CD4-positive, alpha-beta memory T cell (primary cell): ENCODE measurements at regions not wholly inside any gene's neighbourhood (a gene's known extent, or its start where the extent isn't known, plus 50 kb on each side); places are given as distances from the start of the nearest gene placed in this dataset.

Experiments used
- CTCF ChIA-PET: fragments of 350-600 bp; sonication (Branson Sonifier 250); formaldehyde crosslinking; loops from one replicate; lab custom pipeline; 2021; ENCODE audit warnings: inconsistent platforms; ENCODE audit not compliant: partially characterized antibody; lab: Charles Lee
- POLR2A ChIA-PET: fragments of 350-600 bp; sonication (Branson Sonifier 250); formaldehyde crosslinking; loops from one replicate; lab custom pipeline; 2021; ENCODE audit not compliant: partially characterized antibody; lab: Charles Lee
- DNase-seq, 5 donors: peaks; one replicate each; pipeline versions ENCODE4 v3.0.0 to v3.0.0-alpha.2; 2020 to 2022; ENCODE audit warnings: mixed read lengths in 1 of 5
- H3K27ac ChIP-seq: one replicate; pipeline ENCODE4 v1.7.0; 2013; ENCODE audit warnings: low read depth, low read length
- H3K27me3 ChIP-seq: 2 replicates; pipeline ENCODE4 v1.7.0; 2013; ENCODE audit warnings: mild to moderate bottlenecking, low read length, moderate library complexity; ENCODE audit not compliant: insufficient read depth
- H3K36me3 ChIP-seq: 2 replicates; pipeline ENCODE4 v1.7.0; 2013; ENCODE audit warnings: mild to moderate bottlenecking, low read length, moderate library complexity; ENCODE audit not compliant: insufficient read depth
- H3K4me1 ChIP-seq: 2 replicates; pipeline ENCODE4 v1.7.0; 2013; ENCODE audit warnings: mild to moderate bottlenecking, low read length, moderate library complexity; ENCODE audit not compliant: insufficient read depth
- H3K4me3 ChIP-seq, 2 donors: one replicate each; pipeline ENCODE4 v1.7.0; 2013; ENCODE audit warnings: low read length in 2 of 2, mild to moderate bottlenecking in 1 of 2
- H3K9me3 ChIP-seq, 2 donors: one replicate each; pipeline ENCODE4 v1.7.0; 2013; ENCODE audit warnings: low read length in 2 of 2, control low read depth in 1 of 2; ENCODE audit not compliant: control insufficient read depth in 1 of 2
- H3K27ac Mint-ChIP-seq, 7 donors: one replicate each; pipeline ENCODE4 v1.8.0; 2020 to 2021; ENCODE audit warnings: mixed read lengths in 7 of 7, mild to moderate bottlenecking in 6 of 7, inconsistent platforms in 3 of 7, moderate library complexity in 3 of 7
- H3K27me3 Mint-ChIP-seq, 2 donors: one replicate each; pipeline ENCODE4 v1.8.0; 2020 to 2021; ENCODE audit warnings: mixed read lengths in 2 of 2
- H3K36me3 Mint-ChIP-seq, 2 donors: one replicate each; pipeline ENCODE4 v1.8.0; 2020 to 2021; ENCODE audit warnings: mixed read lengths in 2 of 2, inconsistent platforms in 1 of 2, mild to moderate bottlenecking in 1 of 2
- H3K4me1 Mint-ChIP-seq, 4 donors: one replicate each; pipeline ENCODE4 v1.8.0; 2020 to 2021; ENCODE audit warnings: mixed read lengths in 4 of 4, mild to moderate bottlenecking in 1 of 4
- H3K4me3 Mint-ChIP-seq, 8 donors: one replicate each; pipeline ENCODE4 v1.8.0; 2020 to 2021; ENCODE audit warnings: mixed read lengths in 8 of 8, mild to moderate bottlenecking in 7 of 8, moderate library complexity in 6 of 8, inconsistent platforms in 3 of 8
- H3K9me3 Mint-ChIP-seq, 8 donors: one replicate each; pipeline ENCODE4 v1.8.0; 2020 to 2021; ENCODE audit warnings: mixed read lengths in 8 of 8, mild to moderate bottlenecking in 5 of 8, inconsistent platforms in 3 of 8, moderate library complexity in 1 of 8
- intact Hi-C: fragments of 100-400 bp; cut with micrococcal nuclease; formaldehyde crosslinking; loops from one replicate; pipeline ENCODE4 v1.15.1; 2023

DNA sequence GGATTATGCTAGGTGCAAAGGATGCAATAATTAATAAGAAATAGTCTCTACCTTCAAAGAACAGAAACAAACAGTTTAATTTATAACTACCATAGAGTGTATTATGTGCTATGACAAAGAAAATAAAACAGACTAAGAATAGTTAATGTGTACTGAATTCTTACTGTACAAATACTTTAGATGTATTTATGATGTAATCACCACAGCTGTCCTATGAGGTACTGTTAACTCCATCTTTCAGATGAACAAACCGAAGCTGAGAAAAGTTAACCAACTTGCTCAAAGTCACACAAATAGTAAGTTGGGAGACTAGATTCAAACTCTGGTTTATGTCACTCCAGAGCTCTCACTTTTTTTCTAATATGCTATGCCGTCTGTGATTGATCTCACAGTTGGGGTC, 77.0 kb upstream of the FGGY start:
- Histone ChIP-seq H3K27ac (no peak overlapping the region), H3K4me1 (no peaks in the 10 kb centered on the region), H3K4me3 (no peak overlapping the region), H3K27me3 (no peaks in the 10 kb centered on the region), H3K36me3 (no peaks in the 10 kb centered on the region), H3K9me3 (no peaks in the 10 kb centered on the region)
- H3K36me3 Mint-ChIP-seq: no peaks in the 10 kb centered on the region
- H3K4me3 Mint-ChIP-seq: no peak overlapping the region
- intact Hi-C loops: no loop called here
- H3K9me3 Mint-ChIP-seq: peaks cover 0 to 4% (median 0%) of the 10 kb centered on the region in 8 donors
- H3K27me3 Mint-ChIP-seq: no peaks in the 10 kb centered on the region
- ChIA-PET CTCF (no interaction called here), POLR2A (no interaction called here)
- DNase-seq: no peak
- peak overlapping the region in 1 of 7 donors; percentile 10 for H3K27ac Mint-ChIP-seq
- no peaks in the 10 kb centered on the region for H3K4me1 Mint-ChIP-seq

DNA sequence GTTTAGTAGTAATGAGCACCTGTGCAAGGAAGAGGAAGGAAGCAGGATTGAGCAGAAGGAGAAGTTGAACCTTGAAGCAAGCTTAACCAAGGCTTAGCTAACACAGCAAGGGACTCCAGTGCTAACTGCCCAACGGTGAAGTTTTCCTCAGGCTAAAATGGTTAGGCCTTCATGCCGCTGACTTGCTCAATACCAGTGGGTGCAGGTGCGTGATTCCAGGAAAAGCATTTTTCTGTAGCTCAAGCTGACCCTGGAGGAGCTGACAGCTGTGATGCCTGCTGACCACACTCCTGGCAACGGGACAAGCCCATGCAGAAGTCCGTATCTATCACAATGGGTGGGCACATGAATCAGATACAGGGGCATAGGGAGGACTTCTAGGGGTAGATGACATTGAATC, 76.5 kb upstream of the FGGY start:
- H3K4me1 Mint-ChIP-seq: no peaks in the 10 kb centered on the region
- no peaks in the 10 kb centered on the region for H3K36me3 Mint-ChIP-seq
- H3K9me3 Mint-ChIP-seq: peaks cover 0 to 4% (median 0%) of the 10 kb centered on the region in 8 donors
- ChIA-PET CTCF (no interaction called here), POLR2A (no interaction called here)
- no peaks in the 10 kb centered on the region for H3K36me3 ChIP-seq
- H3K4me1 ChIP-seq: no peaks in the 10 kb centered on the region
- no peaks in the 10 kb centered on the region for H3K9me3 ChIP-seq
- H3K4me3 Mint-ChIP-seq: no peak overlapping the region
- no peaks in the 10 kb centered on the region for H3K27me3 Mint-ChIP-seq
- H3K4me3 ChIP-seq: no peak overlapping the region
- H3K27ac Mint-ChIP-seq: peak overlapping the region in 1 of 7 donors; percentile 10
- no peak overlapping the region for H3K27ac ChIP-seq
- no peaks in the 10 kb centered on the region for H3K27me3 ChIP-seq
- intact Hi-C loops: no loop called here
- no peak for DNase-seq

DNA sequence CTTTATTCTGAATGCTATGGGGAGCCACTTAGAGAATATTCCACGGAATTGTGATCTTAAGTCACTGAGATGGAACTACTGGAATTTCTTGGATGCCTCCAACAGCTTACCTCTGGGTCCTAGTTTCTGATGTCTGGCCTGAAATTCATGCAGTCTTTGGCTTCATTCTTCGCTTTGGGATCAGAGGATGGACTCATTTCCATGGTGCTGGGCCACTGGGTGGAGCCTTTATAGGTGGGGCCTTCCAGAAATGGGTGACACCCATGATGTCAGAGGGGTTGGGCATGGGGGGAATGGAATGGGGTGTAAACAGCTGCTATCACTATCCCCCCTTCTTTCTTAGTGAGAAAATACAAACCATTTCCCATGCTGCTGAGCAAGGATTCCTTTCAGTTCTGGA, 73.7 kb upstream of the FGGY start:
- H3K9me3 Mint-ChIP-seq: peaks cover 0 to 2% (median 0%) of the 10 kb centered on the region in 8 donors
- no peaks in the 10 kb centered on the region for H3K36me3 Mint-ChIP-seq
- H3K27ac Mint-ChIP-seq: no peak overlapping the region
- Histone ChIP-seq H3K4me1 (no peaks in the 10 kb centered on the region), H3K27me3 (no peaks in the 10 kb centered on the region), H3K27ac (no peak overlapping the region), H3K9me3 (no peaks in the 10 kb centered on the region), H3K4me3 (no peak overlapping the region), H3K36me3 (no peaks in the 10 kb centered on the region)
- H3K4me3 Mint-ChIP-seq: no peak overlapping the region
- no peaks in the 10 kb centered on the region for H3K27me3 Mint-ChIP-seq
- ChIA-PET POLR2A (no interaction called here), CTCF (no interaction called here)
- intact Hi-C loops: no loop called here
- DNase-seq: no peak
- H3K4me1 Mint-ChIP-seq: no peaks in the 10 kb centered on the region

DNA sequence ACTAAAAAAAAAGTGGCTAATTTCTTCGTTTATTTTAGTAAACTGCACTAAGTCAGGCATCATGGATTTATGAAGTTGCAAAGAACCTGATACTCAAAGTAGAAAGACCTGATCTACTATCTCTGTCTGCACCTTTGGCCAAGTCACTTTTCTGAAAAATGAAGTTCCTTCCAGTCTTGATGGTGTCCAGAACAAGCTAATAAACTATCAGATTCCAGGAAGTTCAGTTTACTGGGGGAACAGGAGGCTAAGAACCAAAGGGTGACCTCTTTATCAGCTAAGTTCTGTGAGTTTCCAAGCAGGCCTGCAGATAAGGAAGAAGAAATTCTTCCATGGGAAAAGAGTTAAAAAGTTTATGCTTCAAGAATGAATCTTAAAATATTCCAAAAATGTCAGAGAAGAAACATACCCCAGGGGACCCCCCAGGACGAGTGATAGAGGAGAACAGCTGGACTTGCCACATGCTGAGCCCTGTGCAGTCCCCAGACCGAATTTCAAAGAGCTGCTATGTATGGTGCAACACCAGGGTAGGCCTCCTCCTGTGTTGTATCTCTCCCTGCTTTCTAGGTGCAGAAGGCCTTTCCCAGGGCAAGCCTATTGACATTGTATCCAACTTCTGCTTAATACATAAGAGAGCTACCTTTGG, 72.8 kb upstream of the FGGY start:
- no peaks in the 10 kb centered on the region for H3K36me3 ChIP-seq
- no peaks in the 10 kb centered on the region for H3K4me1 ChIP-seq
- H3K27ac ChIP-seq: no peak overlapping the region
- ChIA-PET POLR2A (no interaction called here), CTCF (interaction anchor here (0.6 kb wide), 1 partner anchor 474 kb away, joined by 3 read pairs; no protein-coding TSS in a partner anchor)
- Mint-ChIP-seq H3K9me3 (peaks cover 0 to under 1% (median 0%) of the 10 kb centered on the region in 8 donors), H3K27ac (no peak overlapping the region), H3K27me3 (no peaks in the 10 kb centered on the region), H3K4me3 (no peak overlapping the region), H3K4me1 (no peaks in the 10 kb centered on the region), H3K36me3 (no peaks in the 10 kb centered on the region)
- H3K27me3 ChIP-seq: no peaks in the 10 kb centered on the region
- no peak overlapping the region for H3K4me3 ChIP-seq
- no peak for DNase-seq
- intact Hi-C loops: no loop called here
- no peaks in the 10 kb centered on the region for H3K9me3 ChIP-seq

DNA sequence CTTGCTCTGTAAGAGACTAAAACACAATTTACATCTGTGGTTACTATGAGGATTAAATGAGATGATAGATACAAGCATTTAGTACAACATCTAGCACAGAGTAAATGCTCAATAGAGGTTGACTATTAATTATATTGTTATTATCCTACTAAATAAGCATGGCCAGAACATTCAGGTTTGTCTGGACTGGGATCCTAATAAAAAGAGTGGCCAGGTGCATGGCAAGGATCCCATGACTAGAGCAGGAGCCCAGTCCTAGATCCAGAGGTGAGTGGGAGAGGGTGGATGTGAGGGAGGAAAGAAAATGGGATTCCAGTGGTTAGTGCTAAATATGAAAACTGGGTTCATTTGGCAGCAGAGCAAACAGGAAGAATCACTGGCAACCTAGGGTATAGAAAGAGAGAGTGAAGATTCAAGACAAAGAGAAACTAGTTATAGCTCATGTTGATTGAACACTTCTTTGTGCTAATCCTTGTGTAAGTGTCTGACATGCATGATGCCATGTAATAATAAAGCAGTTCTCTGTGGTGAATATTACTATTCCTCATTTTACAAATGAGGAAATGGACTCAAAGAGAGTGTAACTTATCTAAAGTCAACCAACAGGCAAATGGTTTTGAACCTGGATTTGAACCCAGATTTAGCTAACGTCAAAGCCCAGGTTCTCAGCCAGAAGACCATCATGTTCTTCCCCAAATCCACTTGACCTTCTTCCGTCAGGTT, 71.1 kb upstream of the FGGY start:
- Histone ChIP-seq H3K4me1 (no peaks in the 10 kb centered on the region), H3K9me3 (no peaks in the 10 kb centered on the region), H3K27ac (no peak overlapping the region), H3K4me3 (no peak overlapping the region), H3K36me3 (no peaks in the 10 kb centered on the region), H3K27me3 (no peaks in the 10 kb centered on the region)
- DNase-seq: no peak
- Mint-ChIP-seq H3K27ac (no peak overlapping the region), H3K36me3 (no peaks in the 10 kb centered on the region), H3K4me1 (no peaks in the 10 kb centered on the region), H3K4me3 (no peak overlapping the region), H3K9me3 (no peaks in the 10 kb centered on the region), H3K27me3 (no peaks in the 10 kb centered on the region)
- CTCF ChIA-PET: no interaction called here
- POLR2A ChIA-PET: no interaction called here
- intact Hi-C loops: no loop called here

DNA sequence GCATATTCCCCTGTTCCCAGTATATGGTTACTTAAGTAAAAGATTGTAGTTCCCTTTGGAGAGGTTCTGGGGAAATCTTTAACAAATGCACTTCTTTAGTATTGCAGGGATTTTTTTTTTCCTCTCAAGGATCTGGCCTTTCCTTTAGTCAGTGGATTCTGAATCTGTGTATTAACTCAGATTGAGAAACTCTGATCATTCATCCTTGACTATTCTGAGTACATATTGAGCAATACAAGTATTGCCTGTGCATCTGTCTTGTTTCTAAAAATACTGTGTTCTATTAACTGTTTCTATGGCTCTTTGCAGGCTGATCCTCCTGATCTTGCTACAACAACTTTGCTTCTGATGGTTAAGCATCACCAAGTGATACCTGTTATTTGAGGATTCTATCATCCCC, 67.8 kb upstream of the FGGY start:
- Mint-ChIP-seq H3K9me3 (no peaks in the 10 kb centered on the region), H3K4me3 (no peak overlapping the region), H3K36me3 (no peaks in the 10 kb centered on the region), H3K4me1 (no peaks in the 10 kb centered on the region), H3K27me3 (no peaks in the 10 kb centered on the region), H3K27ac (no peak overlapping the region)
- POLR2A ChIA-PET: no interaction called here
- CTCF ChIA-PET: interaction anchor here (0.6 kb wide), 1 partner anchor 12 kb away, joined by 3 read pairs; no protein-coding TSS in a partner anchor
- no peaks in the 10 kb centered on the region for H3K36me3 ChIP-seq
- H3K27ac ChIP-seq: no peak overlapping the region
- no peaks in the 10 kb centered on the region for H3K9me3 ChIP-seq
- intact Hi-C loops: no loop called here
- H3K4me1 ChIP-seq: no peaks in the 10 kb centered on the region
- no peak for DNase-seq
- H3K27me3 ChIP-seq: no peaks in the 10 kb centered on the region
- no peak overlapping the region for H3K4me3 ChIP-seq

DNA sequence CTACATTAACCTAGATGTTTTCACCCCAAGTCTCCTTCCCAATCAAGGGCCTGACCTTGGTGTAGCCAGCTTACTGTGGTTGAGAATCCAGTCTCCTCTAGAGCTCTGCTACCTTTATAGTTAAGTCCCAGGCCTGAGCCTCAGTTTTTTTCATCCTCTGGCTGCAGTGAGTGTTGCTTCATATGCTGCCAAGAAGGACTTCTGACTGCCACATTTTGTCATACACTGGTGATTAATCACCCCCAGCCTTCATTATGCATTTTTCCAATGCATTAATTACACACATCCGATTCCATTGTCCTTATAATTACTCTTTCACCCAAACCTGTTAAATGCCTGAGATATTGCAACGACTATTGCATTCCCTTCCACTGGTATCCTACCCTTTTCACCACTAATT, 66.3 kb upstream of the FGGY start:
- Mint-ChIP-seq H3K4me3 (no peak overlapping the region), H3K9me3 (no peaks in the 10 kb centered on the region), H3K4me1 (no peaks in the 10 kb centered on the region), H3K27ac (no peak overlapping the region), H3K36me3 (no peaks in the 10 kb centered on the region), H3K27me3 (no peaks in the 10 kb centered on the region)
- Histone ChIP-seq H3K27me3 (no peaks in the 10 kb centered on the region), H3K4me3 (no peak overlapping the region), H3K9me3 (no peaks in the 10 kb centered on the region), H3K27ac (no peak overlapping the region), H3K4me1 (no peaks in the 10 kb centered on the region), H3K36me3 (no peaks in the 10 kb centered on the region)
- no peak for DNase-seq
- ChIA-PET POLR2A (no interaction called here), CTCF (no interaction called here)
- intact Hi-C loops: no loop called here
